ENCODE measurements at regions not wholly inside any gene's neighbourhood (a gene's known extent, or its start where the extent isn't known, plus 50 kb on each side); places are given as distances from the start of the nearest gene placed in this dataset.

DNA sequence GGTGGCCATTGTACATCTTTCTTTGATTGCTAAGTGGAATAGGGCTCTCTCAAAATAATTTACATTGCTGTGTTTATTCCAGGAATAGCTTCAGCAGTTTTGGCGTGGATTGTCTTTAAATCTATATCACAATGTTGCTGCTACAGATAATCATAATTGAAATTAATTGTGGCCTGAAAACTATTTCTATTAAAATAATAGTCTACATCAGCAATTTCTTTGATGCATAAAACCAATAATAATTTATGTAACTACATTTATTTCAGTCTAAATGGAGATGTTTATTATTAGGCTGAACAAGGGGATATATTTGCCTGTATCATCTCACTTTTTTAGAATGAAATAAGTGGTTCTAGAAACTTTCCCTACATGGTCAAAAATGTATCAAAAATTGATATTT, 456.0 kb upstream of the CTNND2 start:
- H3K4me3 ChIP-seq, result no peak overlapping the region
- DNase-seq (ENCODE audit: low spot score) (no peak), ATAC-seq (ENCODE audit: insufficient number of reproducible peaks, low FRiP score, low read depth) (no peak)
- H3K36me3 ChIP-seq, result no peaks in the 10 kb centered on the region
- no peaks in the 10 kb centered on the region for H3K4me1 ChIP-seq (ENCODE audit: control insufficient read depth in 1 of 2, low read depth in 2 of 2)
- no peak for TF ChIP-seq CTCF (IDR thresholded peaks at IDR 0.05)
- no peaks in the 10 kb centered on the region for H3K27me3 ChIP-seq (replicated peaks; ENCODE audit: insufficient read depth)
- H3K27ac ChIP-seq, result no peak overlapping the region
- no peaks in the 10 kb centered on the region for H3K9me3 ChIP-seq

GRCh38 chr5:12358371-12359090, 454.3 kb upstream of the CTNND2 start:
- H3K27ac ChIP-seq, result no peak overlapping the region
- TF ChIP-seq CTCF (IDR thresholded peaks at IDR 0.05), result no peak
- DNase-seq (ENCODE audit: low spot score) (no peak), ATAC-seq (ENCODE audit: insufficient number of reproducible peaks, low FRiP score, low read depth) (no peak)
- H3K4me1 ChIP-seq (ENCODE audit: control insufficient read depth in 1 of 2, low read depth in 2 of 2), result no peaks in the 10 kb centered on the region
- H3K27me3 ChIP-seq (replicated peaks; ENCODE audit: insufficient read depth), result no peaks in the 10 kb centered on the region
- H3K36me3 ChIP-seq, result no peaks in the 10 kb centered on the region
- no peaks in the 10 kb centered on the region for H3K9me3 ChIP-seq
- no peak overlapping the region for H3K4me3 ChIP-seq

- H3K4me1 ChIP-seq (ENCODE audit: control insufficient read depth in 1 of 2, low read depth in 2 of 2), result no peaks in the 10 kb centered on the region
- ATAC-seq (ENCODE audit: insufficient number of reproducible peaks, low FRiP score, low read depth), result no peak
- H3K4me3 ChIP-seq, result no peak overlapping the region
- H3K36me3 ChIP-seq, result no peaks in the 10 kb centered on the region
- no peaks in the 10 kb centered on the region for H3K9me3 ChIP-seq
- no peak for TF ChIP-seq CTCF (IDR thresholded peaks at IDR 0.05)
- H3K27me3 ChIP-seq (replicated peaks; ENCODE audit: insufficient read depth), result no peaks in the 10 kb centered on the region
- DNase-seq (ENCODE audit: low spot score), result no peak
- H3K27ac ChIP-seq, result no peak overlapping the region
Observed at GRCh38 chr5:12357626-12358025, 453.4 kb upstream of the CTNND2 start.

DNA sequence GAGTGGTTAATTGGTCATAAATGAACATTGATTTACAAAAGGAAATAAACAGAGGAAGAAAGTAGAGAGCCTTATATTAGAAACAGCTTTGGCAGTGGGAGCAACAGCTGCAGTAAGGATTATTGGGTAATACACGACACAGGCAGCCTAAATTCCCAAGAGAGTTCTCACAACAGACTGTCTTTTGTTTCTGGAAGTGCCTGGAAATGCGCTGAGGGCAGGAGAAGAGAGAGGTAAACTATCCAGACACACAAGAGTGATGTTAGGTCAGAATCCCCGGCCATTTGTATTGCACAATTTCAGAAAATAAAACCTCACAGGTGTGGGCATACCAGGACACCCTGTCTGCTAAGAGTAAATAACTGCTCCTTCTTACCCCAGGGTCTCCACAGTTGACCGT, 450.4 kb upstream of the CTNND2 start:
- DNase-seq (ENCODE audit: low spot score) (no peak), ATAC-seq (ENCODE audit: insufficient number of reproducible peaks, low FRiP score, low read depth) (no peak)
- Histone ChIP-seq H3K4me3 (no peak overlapping the region), H3K4me1 (ENCODE audit: control insufficient read depth in 1 of 2, low read depth in 2 of 2) (no peaks in the 10 kb centered on the region), H3K9me3 (no peaks in the 10 kb centered on the region), H3K36me3 (no peaks in the 10 kb centered on the region), H3K27ac (no peak overlapping the region), H3K27me3 (replicated peaks; ENCODE audit: insufficient read depth) (no peaks in the 10 kb centered on the region)
- no peak for TF ChIP-seq CTCF (IDR thresholded peaks at IDR 0.05)

- ATAC-seq (ENCODE audit: insufficient number of reproducible peaks, low FRiP score, low read depth), result no peak
- TF ChIP-seq CTCF (IDR thresholded peaks at IDR 0.05), result no peak
- Histone ChIP-seq H3K27ac (no peak overlapping the region), H3K9me3 (no peaks in the 10 kb centered on the region), H3K4me3 (no peak overlapping the region), H3K4me1 (ENCODE audit: control insufficient read depth in 1 of 2, low read depth in 2 of 2) (no peaks in the 10 kb centered on the region), H3K36me3 (no peaks in the 10 kb centered on the region), H3K27me3 (replicated peaks; ENCODE audit: insufficient read depth) (no peaks in the 10 kb centered on the region)
- no peak for DNase-seq (ENCODE audit: low spot score)
Observed at GRCh38 chr5:12343558-12343957, 439.3 kb upstream of the CTNND2 start.

Measured in thoracic aorta (tissue), 2 donors.